NB4 (cell line): ENCODE measurements at regions not wholly inside any gene's neighbourhood (a gene's known extent, or its start where the extent isn't known, plus 50 kb on each side); places are given as distances from the start of the nearest gene placed in this dataset.

Experiments used
- DNase-seq: peaks from one replicate; pipeline ENCODE4 v3.0.0; 2010; ENCODE audit warnings: low read depth
- H3K4me3 ChIP-seq: one replicate; pipeline ENCODE4 v1.5.1; 2011; ENCODE audit warnings: mild to moderate bottlenecking, low read depth, low read length, moderate library complexity
- CTCF ChIP-seq: IDR thresholded peaks from one replicate; pipeline ENCODE4 v1.5.1; 2012; ENCODE audit warnings: low read depth, low read length
- MAX ChIP-seq: IDR thresholded peaks from 2 replicates; pipeline ENCODE4 v1.6.1; 2011; ENCODE audit warnings: low read depth, low read length
- MYC ChIP-seq: IDR thresholded peaks from 2 replicates; pipeline ENCODE4 v1.6.1; 2011; ENCODE audit warnings: low read depth, low read length
- POLR2A ChIP-seq: IDR thresholded peaks from 2 replicates; pipeline ENCODE4 v1.6.1; 2011; ENCODE audit warnings: mild to moderate bottlenecking; ENCODE audit not compliant: insufficient read length; ENCODE audit errors: extremely low read depth

GRCh38 chr2:181313845-181314244 lies 143.3 kb upstream of the ITGA4 start:
- no peak overlapping the region for H3K4me3 ChIP-seq
- DNase-seq, result no peak
- TF ChIP-seq MAX (no peak), MYC (no peak), POLR2A (no peak), CTCF (no peak)

DNA sequence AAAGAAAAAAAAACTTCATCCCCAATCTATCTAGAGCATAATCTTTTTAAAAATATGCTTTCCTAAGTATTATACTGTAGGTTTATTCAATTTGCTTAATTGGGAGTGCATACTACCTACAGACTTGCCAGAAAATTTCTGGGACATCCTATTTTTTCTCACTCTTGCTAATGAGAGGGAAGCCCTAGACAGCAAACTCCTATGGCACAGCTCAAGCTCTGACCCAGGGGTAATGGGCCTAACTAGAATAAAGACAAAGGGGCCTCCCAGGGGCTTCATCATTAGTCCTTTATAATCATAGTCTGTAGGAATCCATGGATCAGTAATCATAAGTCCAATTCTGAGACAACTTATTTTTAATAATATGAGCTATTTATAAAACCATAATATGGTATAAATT lies 142.6 kb upstream of the ITGA4 start:
- no peak overlapping the region for H3K4me3 ChIP-seq
- no peak for DNase-seq
- TF ChIP-seq MYC, result no peak
- TF ChIP-seq POLR2A, result no peak
- no peak for TF ChIP-seq CTCF
- TF ChIP-seq MAX, result no peak

DNA sequence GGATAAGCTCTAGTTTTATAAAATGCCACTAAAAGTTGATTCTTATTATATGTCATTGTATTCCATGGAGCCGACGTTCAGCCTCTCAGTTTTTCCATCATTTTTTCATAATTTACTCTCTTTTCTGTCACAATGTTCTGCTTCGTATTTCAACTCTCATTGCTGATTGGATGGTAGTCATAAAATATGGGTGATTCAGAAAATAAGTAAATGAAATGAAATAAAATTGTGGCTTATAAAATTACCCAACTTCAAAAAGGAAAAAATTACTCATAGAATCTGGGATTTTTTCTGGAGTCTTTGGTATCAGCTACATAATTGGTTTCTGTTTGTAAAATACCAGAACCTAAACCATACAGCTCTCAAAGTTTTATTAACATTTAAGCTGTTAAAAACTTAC lies 139.7 kb upstream of the ITGA4 start:
- TF ChIP-seq CTCF (no peak), MYC (no peak), MAX (no peak), POLR2A (no peak)
- no peak for DNase-seq
- H3K4me3 ChIP-seq, result no peak overlapping the region

DNA sequence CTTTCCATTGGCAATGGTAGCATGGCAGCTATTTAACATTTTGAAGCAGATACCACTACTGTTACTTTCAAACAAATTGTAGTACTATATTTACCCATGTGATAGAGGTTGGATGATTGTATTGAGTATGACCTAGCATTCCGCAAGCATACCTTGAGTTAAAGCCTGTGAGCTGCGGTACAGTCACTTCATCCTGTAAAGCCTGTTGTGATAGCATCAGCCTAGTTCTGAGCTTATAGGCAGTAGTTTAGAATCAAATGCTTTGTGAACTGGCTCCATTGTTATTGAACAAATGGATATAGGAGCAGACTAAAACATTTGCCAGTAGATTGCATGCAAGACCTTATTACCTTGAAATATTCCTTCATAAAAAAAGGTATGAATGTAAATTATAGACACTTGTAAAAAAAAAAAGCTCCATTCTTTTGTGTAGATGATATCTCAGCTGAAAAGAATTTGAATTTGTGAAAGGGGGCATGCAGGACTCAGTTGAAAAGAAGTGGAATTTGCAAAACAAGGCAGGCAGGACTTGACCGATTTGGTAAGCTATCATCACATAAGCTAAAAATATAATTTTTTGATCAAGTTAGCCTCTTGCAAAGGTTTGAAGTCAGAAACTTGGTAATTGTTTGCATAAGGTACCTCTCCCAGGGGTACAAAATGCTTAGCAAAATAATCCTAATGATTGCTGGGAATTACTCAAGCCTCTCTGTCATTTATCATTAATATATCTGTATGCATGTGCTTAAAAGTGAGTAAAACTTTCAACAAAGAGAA lies 138.5 kb upstream of the ITGA4 start:
- no peak overlapping the region for H3K4me3 ChIP-seq
- no peak for TF ChIP-seq POLR2A
- no peak for DNase-seq

DNA sequence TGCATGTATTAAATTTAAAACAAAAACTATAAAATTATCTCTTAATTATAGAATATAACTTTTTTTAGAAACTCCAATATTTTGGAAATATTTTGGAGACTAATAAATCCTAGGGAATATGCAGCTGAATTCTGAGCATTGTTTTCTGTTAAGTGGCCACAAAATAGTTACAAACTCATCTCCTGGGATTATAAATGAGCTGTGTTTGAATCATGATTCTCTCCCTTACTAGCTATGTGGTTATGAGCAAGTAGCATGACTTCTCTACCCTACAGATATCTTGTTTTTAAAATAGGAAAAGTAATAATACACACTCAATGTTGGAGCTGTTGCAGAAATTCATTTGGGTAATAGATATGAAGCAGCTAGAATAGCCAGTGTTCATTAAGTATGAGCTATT lies 137.9 kb upstream of the ITGA4 start:
- no peak overlapping the region for H3K4me3 ChIP-seq
- TF ChIP-seq POLR2A (no peak), MAX (no peak), MYC (no peak), CTCF (no peak)
- DNase-seq, result no peak

GRCh38 chr2:181320638-181321037 lies 136.5 kb upstream of the ITGA4 start:
- no peak for DNase-seq
- no peak for TF ChIP-seq MYC
- no peak for TF ChIP-seq CTCF
- no peak for TF ChIP-seq POLR2A
- TF ChIP-seq MAX, result no peak
- H3K4me3 ChIP-seq, result no peak overlapping the region
